HepG2 (cell line): ENCODE measurements at regions not wholly inside any gene's neighbourhood (a gene's known extent, or its start where the extent isn't known, plus 50 kb on each side); places are given as distances from the start of the nearest gene placed in this dataset.
A peak's percentile ranks its signal among the peaks of the same experiment; 100 is the strongest.

Experiments used
- ARID4A ChIP-seq: sonication (generic); formaldehyde crosslinking; IDR thresholded peaks from 2 replicates; pipeline ENCODE4 v1.5.0; 2020; ENCODE audit warnings: mild to moderate bottlenecking, missing genetic modification reagents, borderline replicate concordance
- ATF5 ChIP-seq: sonication (generic); formaldehyde crosslinking; IDR thresholded peaks from 2 replicates; pipeline ENCODE4 v1.4.0; 2020; ENCODE audit warnings: mild to moderate bottlenecking, low read depth, missing genetic modification reagents
- CREBL2 ChIP-seq: sonication (generic); formaldehyde crosslinking; IDR thresholded peaks from 2 replicates; pipeline ENCODE4 v1.8.1; 2023; ENCODE audit warnings: missing genetic modification reagents, mild to moderate bottlenecking, borderline replicate concordance
- EHMT2 ChIP-seq: fragments of 200-600 bp; sonication (generic); IDR thresholded peaks from 2 replicates; pipeline ENCODE4 v1.7.0; 2017; ENCODE audit warnings: antibody characterized with exemption, low read depth, low read length, borderline replicate concordance
- IKZF4 ChIP-seq: sonication (generic); formaldehyde crosslinking; IDR thresholded peaks from 2 replicates; pipeline ENCODE4 v1.5.1; 2020; ENCODE audit warnings: borderline replicate concordance, mild to moderate bottlenecking, low read depth, missing genetic modification reagents; ENCODE audit errors: not compliant biosample characterization
- JUN ChIP-seq: sonication (generic); formaldehyde crosslinking; IDR thresholded peaks from 2 replicates; pipeline ENCODE4 v1.4.0; 2020; ENCODE audit warnings: mild to moderate bottlenecking, missing genetic modification reagents
- MZF1 ChIP-seq: sonication (generic); formaldehyde crosslinking; IDR thresholded peaks from 2 replicates; pipeline ENCODE4 v1.8.1; 2023; ENCODE audit warnings: mild to moderate bottlenecking, missing genetic modification reagents, borderline replicate concordance
- ONECUT2 ChIP-seq: sonication (generic); formaldehyde crosslinking; IDR thresholded peaks from 2 replicates; pipeline ENCODE4 v1.4.0; 2020; ENCODE audit warnings: missing genetic modification reagents
- REST ChIP-seq, 2 experiments: IDR thresholded peaks; 2 replicates each; pipeline ENCODE4 v1.6.1; 2011 to 2012; ENCODE audit warnings: low read length in 2 of 2, borderline replicate concordance in 1 of 2, low read depth in 1 of 2, mild to moderate bottlenecking in 1 of 2, moderate library complexity in 1 of 2
- SALL1 ChIP-seq: sonication (generic); formaldehyde crosslinking; IDR thresholded peaks from 2 replicates; pipeline ENCODE4 v1.8.0; 2022; ENCODE audit warnings: mild to moderate bottlenecking, missing genetic modification reagents
- ZNF333 ChIP-seq: sonication (generic); formaldehyde crosslinking; IDR thresholded peaks from 2 replicates; pipeline ENCODE4 v1.4.0; 2020; ENCODE audit warnings: mild to moderate bottlenecking, missing genetic modification reagents, borderline replicate concordance
- ZNF616 ChIP-seq: sonication (generic); formaldehyde crosslinking; IDR thresholded peaks from 2 replicates; pipeline ENCODE4 v1.5.0; 2020; ENCODE audit warnings: low read depth, mild to moderate bottlenecking, missing genetic modification reagents
- ZNF687 ChIP-seq: sonication (generic); formaldehyde crosslinking; IDR thresholded peaks from 2 replicates; pipeline ENCODE4 v1.5.1; 2020; ENCODE audit warnings: mild to moderate bottlenecking, missing genetic modification reagents, moderate library complexity
- ZNF761 ChIP-seq: sonication (generic); formaldehyde crosslinking; conservative IDR thresholded peaks from 2 replicates; pipeline ENCODE4 v1.4.0; 2020; ENCODE audit warnings: mild to moderate bottlenecking, missing genetic modification reagents
- ZNF782 ChIP-seq: sonication (generic); formaldehyde crosslinking; IDR thresholded peaks from 2 replicates; pipeline ENCODE4 v1.4.0; 2020; ENCODE audit warnings: missing genetic modification reagents, mild to moderate bottlenecking, borderline replicate concordance

- TF ChIP-seq JUN (CRISPR knock-in tag) = no peak
- no peak for TF ChIP-seq ZNF333
- no peak for TF ChIP-seq ZNF782 (CRISPR knock-in tag)
- TF ChIP-seq CREBL2 = no peak
- TF ChIP-seq ZNF616 = no peak
- no peak for TF ChIP-seq REST (IDR thresholded peaks at IDR 0.05; ENCODE audit: borderline replicate concordance in 1 of 2, low read depth in 1 of 2, low read length in 2 of 2)
- no peak for TF ChIP-seq ONECUT2 (CRISPR knock-in tag)
- TF ChIP-seq MZF1 = no peak
- TF ChIP-seq ATF5 = 0 out of 2 replicates have a peak, but pooled peaks have one; percentile 48
- TF ChIP-seq EHMT2 = no peak
- peak; percentile 58 for TF ChIP-seq ZNF687 (CRISPR knock-in tag)
- TF ChIP-seq SALL1 = 0 out of 2 replicates have a peak, but pooled peaks have one; percentile 25
- TF ChIP-seq ZNF761 (CRISPR knock-in tag) = no peak
- peak; percentile 27; the same call in 1 of the 2 replicates for TF ChIP-seq ARID4A (CRISPR knock-in tag)
- no peak for TF ChIP-seq IKZF4
These were observed 97.7 kb upstream of the MVB12B start (continued) for GRCh38 chr9:126228781-126229444.
